Stimulated activated CD8-positive, alpha-beta memory T cell treated with anti-CD3 and anti-CD28 coated beads, Interleukin-7, amount 100 ng/mL, for 4 hours (primary cell): ENCODE measurements at regions not wholly inside any gene's neighbourhood (a gene's known extent, or its start where the extent isn't known, plus 50 kb on each side); places are given as distances from the start of the nearest gene placed in this dataset.
"Not testable (repeated sequence)": the region's sequence is repeated elsewhere in the genome, so short reads cannot be mapped to it uniquely, and the experiment has no call there.

Experiments used
- DNase-seq, 2 donors: peaks; one replicate each; pipeline ENCODE4 v3.0.0-alpha.2; 2020; ENCODE audit warnings: low read depth in 2 of 2

DNA sequence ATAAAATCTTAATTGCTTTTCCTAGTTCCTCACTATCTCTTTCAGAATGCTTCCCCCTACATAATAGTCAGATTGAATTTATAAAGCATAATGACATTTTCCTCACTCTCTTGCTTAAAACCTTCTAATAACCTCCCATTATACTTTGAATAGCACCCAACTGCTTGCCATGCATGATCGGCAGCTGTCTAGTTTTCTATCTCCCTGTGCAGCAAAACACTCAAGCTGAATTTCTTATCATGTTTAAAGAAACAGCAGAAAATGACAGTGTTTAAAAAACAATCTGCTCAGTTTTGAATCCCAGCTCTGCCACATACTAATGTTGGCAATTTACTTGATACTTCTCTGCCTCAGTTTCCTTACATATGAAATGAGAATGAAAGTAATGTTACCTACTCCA is 947.1 kb upstream of the HS3ST1 start:
- DNase-seq = no peak

DNA sequence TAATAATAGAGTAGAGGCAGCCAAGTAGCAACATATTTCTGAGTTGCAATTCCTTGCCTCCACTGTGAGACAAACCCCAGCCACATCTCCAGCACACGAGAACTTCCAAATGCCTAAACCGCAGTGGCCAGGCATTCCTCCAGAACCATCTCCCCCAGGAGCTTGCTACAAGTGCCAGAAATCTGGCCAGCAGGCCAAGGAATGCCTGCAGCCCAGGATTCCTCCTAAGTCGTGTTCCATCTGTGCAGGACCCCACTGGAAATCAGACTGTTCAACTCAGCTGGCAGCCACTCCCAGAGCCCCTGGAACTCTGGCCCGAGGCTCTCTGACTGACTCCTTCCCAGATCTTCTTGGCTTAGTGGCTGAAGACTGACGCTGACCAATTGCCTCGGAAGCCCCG is 937.2 kb upstream of the HS3ST1 start:
- DNase-seq = not testable (repeated sequence)

DNA sequence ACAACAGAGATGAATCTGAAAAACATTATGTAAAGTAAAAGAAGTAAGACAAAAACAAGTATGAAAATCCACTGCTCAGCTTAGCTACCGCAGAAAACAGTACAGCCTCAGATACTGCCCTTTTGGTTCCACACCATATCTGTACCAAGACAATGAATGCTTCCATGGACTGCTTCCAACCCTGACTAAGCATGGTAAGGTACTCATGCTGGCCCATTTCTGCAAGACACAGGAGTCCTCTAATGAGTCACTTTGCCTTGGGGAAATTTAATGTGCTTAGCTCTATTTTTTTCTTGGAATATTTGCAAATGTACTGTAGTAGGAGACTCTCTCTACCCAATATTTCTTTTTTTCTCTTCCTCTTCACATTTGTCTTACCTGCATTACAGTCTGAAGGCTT is 931.7 kb upstream of the HS3ST1 start:
- DNase-seq = no peak

DNA sequence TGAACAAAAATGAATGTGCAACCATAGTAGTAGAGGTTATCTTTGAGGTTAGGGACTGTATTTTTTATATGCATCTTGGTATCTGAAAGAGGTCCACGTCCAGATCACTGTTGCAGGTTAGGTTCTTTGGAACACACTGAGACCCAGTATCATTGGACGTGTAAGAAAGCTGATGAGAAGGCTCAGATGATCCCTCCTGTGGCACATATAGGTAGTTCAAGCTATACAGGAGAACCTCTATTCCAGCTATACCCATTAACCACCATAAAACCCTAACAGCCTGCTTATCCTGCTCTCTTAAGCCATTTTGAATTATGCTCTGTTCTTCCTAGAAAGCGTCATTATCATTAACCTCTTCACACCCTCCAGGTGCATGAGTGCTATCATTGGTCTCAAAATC is 930.7 kb upstream of the HS3ST1 start:
- DNase-seq = no peak

DNA sequence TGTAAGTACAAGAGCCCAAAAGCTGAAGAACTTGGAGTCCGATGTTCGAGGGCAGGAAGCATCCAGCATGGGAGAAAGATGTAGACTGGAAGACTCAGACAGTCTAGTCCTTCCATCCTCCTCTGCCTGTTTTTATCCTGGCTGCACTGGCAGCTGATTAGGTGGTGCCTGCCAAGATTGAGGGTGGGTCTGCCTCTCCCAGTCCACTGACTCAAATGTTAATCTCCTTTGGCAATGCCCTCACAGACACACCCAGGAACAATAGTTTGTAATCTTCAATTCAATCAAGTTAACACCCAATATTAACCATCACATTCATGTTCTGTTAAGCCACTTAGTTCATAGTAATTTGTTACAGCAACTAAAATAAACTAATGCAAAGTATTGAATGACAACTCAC is 904.4 kb upstream of the HS3ST1 start:
- not testable (repeated sequence) for DNase-seq

DNA sequence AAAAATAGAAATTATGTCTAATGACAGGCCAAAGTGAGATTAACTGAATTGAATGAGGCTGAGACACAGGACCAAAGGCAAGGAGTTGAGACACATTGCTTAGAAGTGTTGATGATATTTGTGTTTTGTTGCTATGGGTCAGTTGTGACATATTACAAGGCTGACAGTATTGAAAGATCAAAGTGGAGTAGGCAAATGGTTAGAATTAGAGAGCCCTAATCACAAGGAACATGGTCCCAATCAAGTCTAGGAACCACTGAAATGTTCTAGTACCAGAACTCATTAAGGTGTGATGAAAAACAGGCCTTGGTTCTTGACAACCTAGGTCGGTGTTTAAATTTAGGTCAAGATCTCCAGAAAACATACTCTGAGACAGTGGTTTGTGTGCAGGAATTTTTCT is 896.3 kb upstream of the HS3ST1 start:
- no peak for DNase-seq

DNA sequence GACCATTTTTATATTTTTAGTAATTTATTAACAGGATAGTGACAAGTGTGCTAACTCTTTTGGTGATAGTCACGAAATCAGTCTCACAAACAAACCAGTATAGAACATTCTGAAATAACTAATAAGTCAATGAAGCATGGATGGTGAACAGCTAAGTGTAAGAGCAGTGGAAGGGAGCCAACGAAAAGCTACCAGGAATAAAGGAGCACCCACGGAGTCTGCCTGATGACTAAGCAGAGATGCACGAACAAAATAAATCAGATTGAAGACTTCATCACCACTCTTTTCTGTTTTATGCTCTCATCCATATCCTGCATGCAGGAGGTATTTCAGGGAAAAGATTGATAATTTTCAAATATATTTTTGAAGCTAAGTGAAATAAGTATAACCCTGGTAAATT is 891.1 kb upstream of the HS3ST1 start:
- no peak for DNase-seq

DNA sequence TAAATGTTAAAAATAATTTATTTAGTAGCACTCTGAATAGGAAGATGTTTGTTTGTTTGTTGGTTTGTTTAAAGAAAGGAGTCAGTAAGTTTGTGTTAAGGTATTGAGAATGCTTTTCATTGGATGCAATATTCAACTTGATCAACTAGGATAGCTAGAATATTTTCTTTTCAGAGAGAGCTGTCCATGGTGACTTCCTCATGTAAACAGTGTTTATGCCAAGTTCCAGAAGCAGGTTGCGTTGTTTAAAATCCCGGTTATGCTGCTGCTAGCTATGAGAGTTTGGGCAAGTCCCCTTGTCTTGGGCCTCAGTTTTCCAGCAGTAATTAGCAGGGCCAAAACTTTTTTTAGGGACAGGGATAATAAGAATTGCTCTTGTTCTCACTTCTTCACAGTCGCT is 876.2 kb upstream of the HS3ST1 start:
- DNase-seq = no peak

DNA sequence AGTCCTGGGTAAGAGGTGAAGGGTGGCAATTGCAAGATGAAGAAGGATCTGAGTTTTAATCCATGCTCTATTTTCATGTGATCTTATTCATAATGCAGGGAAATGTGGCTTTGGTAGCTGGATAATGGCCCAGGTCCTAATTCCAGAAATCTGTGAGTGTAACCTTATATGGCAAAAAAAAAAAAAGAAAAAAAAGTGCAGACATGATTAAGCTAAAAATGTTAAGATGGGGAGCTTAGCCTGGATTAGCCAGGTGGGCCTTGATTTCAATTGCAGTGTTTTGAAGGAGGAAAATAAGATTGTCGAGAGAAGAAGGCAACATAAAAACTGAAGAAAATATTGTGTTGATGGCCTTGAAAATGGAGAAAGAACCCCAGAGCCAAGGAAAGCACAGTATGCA is 867.7 kb upstream of the HS3ST1 start:
- DNase-seq = no peak

DNA sequence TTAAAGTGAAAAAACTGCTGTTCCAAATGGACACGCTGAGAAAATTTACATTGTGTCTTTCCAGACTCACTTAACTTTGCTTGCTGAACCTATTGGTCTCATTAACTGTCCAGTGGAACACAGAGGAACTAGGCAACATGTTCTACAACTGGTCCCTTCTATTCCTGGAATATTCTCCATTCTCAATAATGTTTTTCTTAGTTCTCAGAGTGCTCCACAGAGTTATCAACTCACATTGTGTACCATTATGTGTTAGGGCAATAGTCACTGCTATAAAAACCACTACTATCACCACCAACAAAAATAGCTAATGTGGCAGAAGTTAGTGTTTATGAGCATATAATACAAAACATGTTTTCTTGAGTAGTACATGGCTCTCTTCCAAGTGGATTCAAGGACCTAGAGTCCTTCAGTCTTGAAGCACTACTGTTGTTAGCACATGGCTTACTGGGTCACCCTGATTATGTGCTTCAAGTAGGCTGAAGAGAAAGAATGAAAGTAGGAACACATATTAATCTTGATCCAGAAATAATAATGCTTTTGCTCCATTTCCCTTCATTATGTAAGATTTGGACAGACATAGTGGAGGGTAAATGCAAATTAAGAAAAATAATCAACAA is 865.3 kb upstream of the HS3ST1 start:
- no peak for DNase-seq

DNA sequence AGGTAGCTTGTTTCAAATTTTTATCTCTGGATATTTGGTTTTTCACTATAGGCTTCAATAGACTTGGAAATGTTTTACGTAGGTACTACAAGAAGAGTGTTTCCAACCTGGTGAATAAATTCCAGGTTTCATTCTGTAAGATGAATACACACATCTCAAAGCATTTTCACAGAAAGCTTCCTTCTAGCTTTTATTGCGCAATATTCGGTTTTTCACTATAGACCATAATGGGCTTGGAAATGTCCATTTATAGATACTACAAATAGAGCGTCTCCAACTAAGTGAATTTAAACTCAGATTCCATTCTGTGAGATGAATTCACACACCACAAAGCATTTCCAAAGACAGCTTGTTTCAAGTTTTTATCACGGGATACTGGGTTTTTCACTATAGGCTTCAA is 857.7 kb upstream of the HS3ST1 start:
- DNase-seq = no peak

DNA sequence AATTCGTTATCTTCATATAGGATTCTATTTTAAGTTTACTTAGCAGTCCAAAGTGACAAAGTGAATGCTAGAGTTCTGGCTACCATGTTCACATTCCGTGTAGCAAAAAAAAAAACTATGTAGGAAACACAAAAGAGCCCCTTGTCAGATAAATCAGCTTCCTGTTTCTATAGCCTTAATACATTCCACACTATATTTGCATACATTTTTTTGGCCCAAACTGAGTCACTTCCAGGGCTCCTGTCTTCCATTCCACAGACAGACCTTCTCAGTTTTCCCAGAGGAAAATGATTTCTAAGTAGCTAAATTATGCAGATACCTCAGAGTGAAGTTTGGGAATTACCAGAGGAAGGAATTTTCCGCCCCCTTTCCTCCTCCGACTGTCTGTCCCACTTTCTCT is 841.9 kb upstream of the HS3ST1 start:
- no peak for DNase-seq

DNA sequence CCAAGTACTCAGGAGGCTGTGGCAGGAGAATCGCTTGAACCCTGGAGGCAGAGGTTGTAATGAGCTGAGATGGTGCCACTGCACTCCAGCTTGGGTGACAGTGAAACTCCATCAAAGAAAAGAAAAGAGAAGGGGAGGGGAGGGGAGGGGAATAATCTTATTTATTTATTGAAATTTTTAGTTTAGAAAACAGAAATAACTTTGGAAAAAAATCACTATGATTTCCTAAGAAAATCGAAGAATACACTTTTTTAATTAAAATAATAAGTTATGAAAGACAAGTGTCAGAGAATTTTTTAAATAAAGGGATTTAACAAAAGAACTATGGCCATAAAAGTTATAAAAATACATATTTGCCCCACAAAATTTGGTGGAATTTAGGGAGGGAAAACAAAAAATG is 836.9 kb upstream of the HS3ST1 start:
- DNase-seq = no peak

DNA sequence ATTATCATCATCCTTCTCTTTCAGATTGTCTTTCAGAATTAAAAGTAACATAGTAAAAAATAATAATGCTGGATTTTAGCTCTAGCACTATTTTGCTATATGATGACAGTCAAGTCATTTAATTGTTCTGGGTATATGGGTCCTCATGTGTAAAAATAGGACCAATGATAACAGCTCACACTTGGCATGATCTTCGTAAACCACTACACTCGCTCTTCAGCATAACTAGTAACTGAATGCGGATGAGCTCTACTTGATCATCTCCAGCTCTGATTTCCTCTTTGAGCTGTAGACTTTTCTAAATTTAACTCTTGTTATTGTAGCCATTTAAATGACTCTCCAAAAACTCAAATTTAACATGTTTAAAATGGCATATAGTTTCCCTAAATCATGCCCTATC is 831.8 kb upstream of the HS3ST1 start:
- no peak for DNase-seq

DNA sequence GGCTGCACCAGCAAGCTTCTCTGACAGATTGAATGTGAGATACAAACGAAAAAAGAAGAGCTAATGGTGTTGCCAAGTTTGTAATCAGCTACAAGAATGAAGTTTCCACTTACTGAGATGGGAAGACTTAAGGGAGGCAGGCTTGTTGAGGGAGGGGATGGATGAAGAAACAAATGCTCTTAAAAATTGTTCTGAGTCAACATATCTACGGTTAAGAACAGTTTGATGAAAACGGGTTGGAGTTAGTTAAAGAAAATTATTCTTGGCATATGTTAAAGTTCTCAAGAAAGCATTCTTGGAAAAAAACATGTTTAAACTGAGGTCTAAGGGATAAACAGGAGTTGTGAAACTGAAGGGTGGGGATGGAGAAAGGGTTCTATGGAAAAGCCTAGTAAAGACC is 816.3 kb upstream of the HS3ST1 start:
- DNase-seq = no peak

DNA sequence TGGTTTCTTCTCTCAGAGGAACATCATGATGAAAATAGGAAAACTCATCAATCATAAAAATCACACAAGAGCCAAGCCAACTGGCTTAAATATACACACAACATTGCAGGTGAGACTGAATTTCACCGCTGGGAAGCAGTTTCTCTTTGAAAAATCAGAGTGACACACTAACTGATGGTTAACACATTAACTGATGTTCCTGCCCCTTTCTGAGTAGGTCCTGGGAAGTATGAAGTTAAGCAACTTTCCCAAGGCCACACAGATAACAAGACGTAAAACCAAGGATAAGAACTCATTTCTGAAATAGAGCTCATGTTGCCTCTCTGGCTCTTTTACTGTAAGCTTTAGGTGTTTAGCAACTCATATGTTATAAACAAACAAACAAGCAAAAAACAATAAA is 813.7 kb upstream of the HS3ST1 start:
- no peak for DNase-seq

DNA sequence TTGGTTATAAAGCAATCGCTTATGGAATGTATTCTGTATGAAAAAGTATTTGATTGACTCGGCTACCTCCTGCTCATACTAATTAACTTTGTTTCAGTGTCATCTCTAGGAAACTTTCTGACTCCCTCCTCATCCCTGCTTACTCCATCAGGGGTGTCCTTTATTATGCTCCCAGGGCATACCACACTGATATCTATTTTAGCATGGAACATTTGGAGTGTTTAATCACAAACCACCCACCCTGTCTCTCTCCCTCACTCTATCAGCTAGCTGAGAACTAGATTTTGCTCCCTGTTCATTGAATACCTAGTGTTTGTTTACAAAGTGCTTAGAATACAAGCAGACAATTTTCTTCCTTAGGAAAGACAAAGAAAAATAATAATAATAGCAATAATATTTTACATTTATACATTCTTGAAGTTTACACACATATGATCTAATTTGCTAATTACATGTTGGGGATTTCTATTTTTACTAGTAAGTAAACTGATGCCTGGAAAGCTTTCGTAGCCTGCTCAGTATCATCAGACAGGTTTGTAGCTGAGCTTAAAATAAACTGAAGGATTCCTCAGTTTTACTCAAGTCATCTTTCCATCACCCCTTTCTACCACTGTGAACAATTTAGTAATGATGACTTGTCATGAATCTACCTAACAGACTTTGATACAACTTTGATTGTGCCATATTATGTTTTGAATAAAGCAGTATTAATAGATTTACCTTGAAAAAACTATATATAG is 811.4 kb upstream of the HS3ST1 start:
- no peak for DNase-seq

DNA sequence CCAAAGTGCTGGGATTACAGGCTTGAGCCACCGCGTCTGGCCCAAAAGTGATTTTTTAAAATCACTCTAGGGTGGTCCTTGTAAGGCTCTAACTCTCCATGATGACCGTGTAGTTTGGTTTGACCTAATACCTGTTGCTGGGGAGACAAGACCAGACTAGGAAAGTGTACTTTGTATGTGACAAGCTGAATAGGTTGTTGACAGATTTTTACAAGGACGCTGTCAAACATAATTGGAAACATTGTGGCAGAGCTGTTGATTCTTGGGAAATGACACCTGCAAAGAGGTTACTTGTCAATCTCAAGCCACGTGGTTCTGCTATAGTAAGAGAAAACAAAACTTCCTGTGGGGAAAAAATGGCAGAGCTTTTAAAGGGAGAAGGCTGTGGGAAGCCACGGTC is 802.4 kb upstream of the HS3ST1 start:
- no peak for DNase-seq

DNA sequence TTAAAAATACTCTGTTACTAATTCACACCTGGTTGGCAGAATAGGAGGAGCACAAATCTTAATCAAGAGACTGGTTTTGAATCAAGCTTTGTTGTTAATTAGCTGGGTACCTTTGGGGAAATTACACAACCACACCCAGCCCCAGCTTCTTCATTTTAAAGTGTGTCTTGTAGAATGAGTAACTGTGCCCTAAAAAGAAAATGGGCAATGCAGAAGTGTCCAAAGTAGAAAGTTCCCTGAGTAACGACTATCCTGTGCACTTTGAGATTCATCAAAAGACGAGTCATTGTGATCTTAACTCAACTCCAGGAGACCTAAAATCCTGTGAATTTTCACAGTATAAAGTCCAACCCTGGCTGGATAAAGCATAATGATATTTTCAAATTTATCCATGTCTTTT is 792.3 kb upstream of the HS3ST1 start:
- DNase-seq = no peak

DNA sequence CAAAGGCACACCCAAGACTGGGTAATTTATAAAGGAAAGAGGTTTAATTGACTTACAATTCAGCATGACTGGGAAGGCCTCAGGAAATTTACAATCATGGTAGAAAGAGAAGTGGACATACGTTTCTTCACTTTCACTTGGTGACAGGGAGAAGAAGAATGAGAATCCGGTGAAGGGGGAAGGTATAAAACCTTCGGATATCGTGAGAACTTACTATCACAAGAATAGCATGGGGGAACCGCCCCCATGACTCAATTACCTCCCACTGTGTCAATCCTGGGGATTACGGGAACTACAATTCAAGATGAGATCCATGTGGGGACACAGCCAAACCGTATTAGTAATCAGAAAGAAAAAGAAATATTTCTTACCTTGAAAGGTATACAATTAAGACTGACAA is 782.9 kb upstream of the HS3ST1 start:
- no peak for DNase-seq

DNA sequence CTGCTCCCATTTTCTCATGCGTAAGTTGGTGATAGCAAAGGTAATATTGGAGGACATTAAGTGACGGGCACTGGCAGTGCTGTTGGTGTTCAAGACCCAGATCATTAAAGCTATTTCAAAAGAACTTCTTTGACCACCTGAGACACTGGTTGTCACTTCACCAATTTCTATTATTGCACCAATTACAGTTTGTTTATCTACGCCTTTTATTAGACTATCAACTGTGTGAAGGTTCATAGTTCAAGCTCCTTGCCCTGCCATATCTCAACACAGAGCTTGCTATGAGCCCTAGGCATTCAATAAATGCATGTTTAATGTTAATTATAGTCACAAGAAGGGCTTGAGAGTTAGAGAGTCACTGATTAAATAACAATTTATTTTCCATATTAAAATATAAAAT is 778.7 kb upstream of the HS3ST1 start:
- DNase-seq = no peak

DNA sequence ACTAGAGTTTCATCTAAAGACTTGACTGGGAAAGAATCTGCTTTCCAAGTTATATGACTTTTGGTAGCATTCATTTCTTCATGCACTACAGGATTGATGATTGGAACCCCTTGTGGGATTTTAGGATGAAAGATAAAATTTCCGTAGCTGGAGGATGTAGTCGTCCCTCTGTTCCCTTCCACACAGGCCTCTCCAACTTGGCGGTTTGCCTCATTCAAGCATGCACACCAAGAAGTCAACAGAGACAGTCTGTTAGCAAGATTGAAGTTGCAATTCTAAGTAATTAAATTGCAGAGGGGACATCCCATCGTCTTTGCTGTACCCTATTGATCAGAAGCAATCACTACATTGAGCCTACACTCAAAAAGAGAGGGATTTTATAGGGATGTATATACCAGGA is 777.4 kb upstream of the HS3ST1 start:
- no peak for DNase-seq

DNA sequence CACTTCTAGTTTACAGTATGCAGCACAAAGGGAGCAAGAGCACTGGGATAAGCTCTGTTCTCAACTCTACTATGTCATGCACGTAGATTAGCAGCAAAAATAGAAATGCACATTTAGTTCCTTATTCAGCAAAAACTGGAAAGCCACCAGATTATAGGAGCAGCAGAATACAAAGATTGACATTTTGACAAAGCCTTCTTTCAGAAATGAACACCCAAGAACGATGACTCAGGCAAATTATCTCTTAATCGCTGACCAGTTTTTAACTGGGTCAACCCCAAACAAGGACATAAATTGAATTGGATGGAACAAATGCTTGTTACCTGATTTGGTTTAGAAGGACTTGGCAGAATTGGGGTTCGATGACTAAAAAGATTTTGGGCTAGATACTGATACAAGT is 775.3 kb upstream of the HS3ST1 start:
- DNase-seq = no peak

DNA sequence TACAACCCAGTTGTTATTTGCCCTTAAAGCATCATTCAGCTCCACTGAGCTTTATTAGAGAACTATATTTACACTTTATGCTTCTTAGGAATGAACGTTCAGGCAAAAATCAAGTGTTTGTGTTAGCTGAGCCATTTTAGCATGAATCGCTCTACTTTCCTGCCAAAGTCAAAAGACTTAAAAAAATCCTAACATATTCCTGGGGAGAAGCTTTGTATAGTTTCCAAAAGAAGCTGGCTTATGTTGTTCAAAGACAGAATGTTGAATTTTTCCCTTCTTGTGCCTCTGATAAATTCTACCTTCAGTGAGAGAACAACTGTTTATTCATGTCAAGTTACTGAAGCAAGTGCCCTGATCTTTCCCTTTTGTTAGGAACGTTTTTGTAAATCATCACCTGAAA is 771.5 kb upstream of the HS3ST1 start:
- no peak for DNase-seq
